Activated CD4-positive, alpha-beta T cell treated with anti-CD3 and anti-CD28 coated beads for 36 hours (primary cell): ENCODE measurements at regions not wholly inside any gene's neighbourhood (a gene's known extent, or its start where the extent isn't known, plus 50 kb on each side); places are given as distances from the start of the nearest gene placed in this dataset.
"Not testable (repeated sequence)": the region's sequence is repeated elsewhere in the genome, so short reads cannot be mapped to it uniquely, and the experiment has no call there.

Experiments
- ATAC-seq: fragments of 200-7000 bp; cut with Tn5 transposase; one replicate; pipeline ENCODE4 v1.10.0; 2021; ENCODE audit warnings: mild to moderate bottlenecking, moderate library complexity
- CTCF ChIA-PET: fragments of 350-600 bp; sonication (Branson Sonifier 250); formaldehyde crosslinking; loops from one replicate; lab custom pipeline; 2021; ENCODE audit warnings: antibody characterized with exemption; lab: Charles Lee
- POLR2A ChIA-PET: fragments of 350-600 bp; sonication (Branson Sonifier 250); formaldehyde crosslinking; loops from one replicate; lab custom pipeline; 2021; ENCODE audit warnings: antibody characterized with exemption, inconsistent platforms; lab: Charles Lee
- DNase-seq: peaks from one replicate; pipeline ENCODE4 v3.0.0-alpha.2; 2020
- H3K27ac Mint-ChIP-seq: one replicate; pipeline ENCODE4 v1.8.0; 2021; ENCODE audit warnings: mixed read lengths
- H3K27me3 Mint-ChIP-seq: one replicate; pipeline ENCODE4 v1.8.0; 2021; ENCODE audit warnings: mixed read lengths
- H3K36me3 Mint-ChIP-seq: one replicate; pipeline ENCODE4 v1.8.0; 2021; ENCODE audit warnings: low read depth, mixed read lengths
- H3K4me1 Mint-ChIP-seq: one replicate; pipeline ENCODE4 v1.8.0; 2021; ENCODE audit warnings: mixed read lengths
- H3K4me3 Mint-ChIP-seq: one replicate; pipeline ENCODE4 v1.8.0; 2021; ENCODE audit warnings: mild to moderate bottlenecking, moderate library complexity, mixed read lengths
- H3K9me3 Mint-ChIP-seq: one replicate; pipeline ENCODE4 v1.8.0; 2021; ENCODE audit warnings: low read depth, mixed read lengths
- intact Hi-C, 2 experiments: fragments of 100-400 bp; cut with DNase I in 1 of 2; cut with micrococcal nuclease in 1 of 2; formaldehyde crosslinking; loops; one replicate each; pipeline versions ENCODE4 v1.14.2 to v1.15.1; 2022 to 2024; cut with DNase I, micrococcal nuclease

GRCh38 chr5:67963789-67964519, 251.6 kb upstream of the PIK3R1 start:
- intact Hi-C loops, result no loop called here
- CTCF ChIA-PET, result no interaction called here
- H3K4me3 Mint-ChIP-seq, result no peak overlapping the region
- no peak overlapping the region for H3K27ac Mint-ChIP-seq
- no peaks in the 10 kb centered on the region for H3K4me1 Mint-ChIP-seq
- ATAC-seq (no peak), DNase-seq (no peak)
- POLR2A ChIA-PET, result no interaction called here
- no peaks in the 10 kb centered on the region for H3K27me3 Mint-ChIP-seq
- H3K36me3 Mint-ChIP-seq, result no peaks in the 10 kb centered on the region
- no peaks in the 10 kb centered on the region for H3K9me3 Mint-ChIP-seq

GRCh38 chr5:67960939-67961338, 254.6 kb upstream of the PIK3R1 start:
- ATAC-seq, result no peak
- intact Hi-C loops, result no loop called here
- H3K4me3 Mint-ChIP-seq, result no peak overlapping the region
- no peaks in the 10 kb centered on the region for H3K9me3 Mint-ChIP-seq
- H3K4me1 Mint-ChIP-seq, result no peaks in the 10 kb centered on the region
- DNase-seq, result no peak
- no peaks in the 10 kb centered on the region for H3K36me3 Mint-ChIP-seq
- POLR2A ChIA-PET, result no interaction called here
- H3K27me3 Mint-ChIP-seq, result no peaks in the 10 kb centered on the region
- H3K27ac Mint-ChIP-seq, result no peak overlapping the region
- CTCF ChIA-PET, result interaction anchor here (1.2 kb wide), 1 partner anchor 10 kb away, joined by 3 read pairs; no protein-coding TSS in a partner anchor

- H3K4me1 Mint-ChIP-seq, result no peaks in the 10 kb centered on the region
- no peaks in the 10 kb centered on the region for H3K36me3 Mint-ChIP-seq
- H3K4me3 Mint-ChIP-seq, result no peak overlapping the region
- intact Hi-C loops, result no loop called here
- ChIA-PET POLR2A (no interaction called here), CTCF (no interaction called here)
- ATAC-seq (no peak), DNase-seq (no peak)
- no peak overlapping the region for H3K27ac Mint-ChIP-seq
- no peaks in the 10 kb centered on the region for H3K9me3 Mint-ChIP-seq
- H3K27me3 Mint-ChIP-seq, result no peaks in the 10 kb centered on the region
Observed at GRCh38 chr5:67957374-67957773, 258.2 kb upstream of the PIK3R1 start.

- POLR2A ChIA-PET, result no interaction called here
- Mint-ChIP-seq H3K4me3 (no peak overlapping the region), H3K9me3 (no peaks in the 10 kb centered on the region), H3K36me3 (no peaks in the 10 kb centered on the region), H3K27me3 (no peaks in the 10 kb centered on the region), H3K4me1 (no peaks in the 10 kb centered on the region), H3K27ac (no peak overlapping the region)
- intact Hi-C loops, result no loop called here
- ATAC-seq (no peak), DNase-seq (no peak)
- CTCF ChIA-PET, result interaction anchor here (0.7 kb wide), 1 partner anchor 104 kb away, joined by 3 read pairs; no protein-coding TSS in a partner anchor
Observed at GRCh38 chr5:67954351-67954750, 261.2 kb upstream of the PIK3R1 start.

GRCh38 chr5:67942421-67942820, 273.1 kb upstream of the PIK3R1 start:
- no peaks in the 10 kb centered on the region for H3K9me3 Mint-ChIP-seq
- H3K36me3 Mint-ChIP-seq, result no peaks in the 10 kb centered on the region
- no peak overlapping the region for H3K27ac Mint-ChIP-seq
- H3K4me1 Mint-ChIP-seq, result no peaks in the 10 kb centered on the region
- H3K4me3 Mint-ChIP-seq, result no peak overlapping the region
- intact Hi-C loops, result no loop called here
- no peak for ATAC-seq
- H3K27me3 Mint-ChIP-seq, result peaks cover under 1% of the 10 kb centered on the region
- no peak for DNase-seq
- ChIA-PET CTCF (no interaction called here), POLR2A (no interaction called here)

GRCh38 chr5:67941614-67942401, 273.7 kb upstream of the PIK3R1 start:
- Mint-ChIP-seq H3K4me3 (no peak overlapping the region), H3K27ac (no peak overlapping the region), H3K4me1 (no peaks in the 10 kb centered on the region), H3K36me3 (no peaks in the 10 kb centered on the region), H3K27me3 (no peaks in the 10 kb centered on the region), H3K9me3 (no peaks in the 10 kb centered on the region)
- ATAC-seq (no peak), DNase-seq (no peak)
- POLR2A ChIA-PET, result no interaction called here
- intact Hi-C loops, result no loop called here
- CTCF ChIA-PET, result interaction anchor here (0.6 kb wide), 1 partner anchor 39 kb away, joined by 3 read pairs; no protein-coding TSS in a partner anchor

GRCh38 chr5:67935908-67936566, 279.5 kb upstream of the PIK3R1 start:
- no peak overlapping the region for H3K27ac Mint-ChIP-seq
- H3K36me3 Mint-ChIP-seq, result no peaks in the 10 kb centered on the region
- ChIA-PET POLR2A (interaction anchor here (0.6 kb wide), 1 partner anchor 19 kb away, joined by 3 read pairs; no protein-coding TSS in a partner anchor), CTCF (interaction anchor here (0.6 kb wide), 1 partner anchor 105 kb away, joined by 3 read pairs; no protein-coding TSS in a partner anchor)
- no peak overlapping the region for H3K4me3 Mint-ChIP-seq
- no peaks in the 10 kb centered on the region for H3K4me1 Mint-ChIP-seq
- no peak for DNase-seq
- ATAC-seq, result no peak
- H3K9me3 Mint-ChIP-seq, result no peaks in the 10 kb centered on the region
- intact Hi-C loops, result no loop called here
- H3K27me3 Mint-ChIP-seq, result no peaks in the 10 kb centered on the region

GRCh38 chr5:67934976-67935375, 280.6 kb upstream of the PIK3R1 start:
- DNase-seq, result no peak
- Mint-ChIP-seq H3K36me3 (no peaks in the 10 kb centered on the region), H3K27ac (no peak overlapping the region), H3K4me3 (no peak overlapping the region), H3K9me3 (no peaks in the 10 kb centered on the region), H3K4me1 (no peaks in the 10 kb centered on the region), H3K27me3 (no peaks in the 10 kb centered on the region)
- ATAC-seq, result no peak
- POLR2A ChIA-PET, result no interaction called here
- intact Hi-C loops, result no loop called here
- CTCF ChIA-PET, result interaction anchor here (0.6 to 0.9 kb wide), 2 partner anchors 16 to 104 kb away, joined by 3 read pairs; no protein-coding TSS in a partner anchor

GRCh38 chr5:67925511-67925910, 290.0 kb upstream of the PIK3R1 start:
- H3K27ac Mint-ChIP-seq, result no peak overlapping the region
- H3K36me3 Mint-ChIP-seq, result no peaks in the 10 kb centered on the region
- intact Hi-C loops, result no loop called here
- ATAC-seq (no peak), DNase-seq (no peak)
- no peaks in the 10 kb centered on the region for H3K4me1 Mint-ChIP-seq
- CTCF ChIA-PET, result no interaction called here
- POLR2A ChIA-PET, result no interaction called here
- H3K4me3 Mint-ChIP-seq, result no peak overlapping the region
- peaks cover 2% of the 10 kb centered on the region for H3K27me3 Mint-ChIP-seq
- H3K9me3 Mint-ChIP-seq, result no peaks in the 10 kb centered on the region

- CTCF ChIA-PET, result no interaction called here
Observed at GRCh38 chr5:67921004-67921601, 294.5 kb upstream of the PIK3R1 start.

GRCh38 chr5:67919532-67919931, 296.0 kb upstream of the PIK3R1 start:
- H3K36me3 Mint-ChIP-seq, ATAC-seq, H3K4me1 Mint-ChIP-seq, H3K27me3 Mint-ChIP-seq, intact Hi-C loops, H3K27ac Mint-ChIP-seq, DNase-seq, H3K4me3 Mint-ChIP-seq, H3K9me3 Mint-ChIP-seq, CTCF ChIA-PET, POLR2A ChIA-PET: not testable (repeated sequence)

More at GRCh38 chr5:67921004-67921601, 294.5 kb upstream of the PIK3R1 start:
- H3K4me3 Mint-ChIP-seq, result no peak overlapping the region
- H3K9me3 Mint-ChIP-seq, result peaks cover 4% of the 10 kb centered on the region
- ATAC-seq, result no peak
- H3K36me3 Mint-ChIP-seq, result no peaks in the 10 kb centered on the region
- H3K27ac Mint-ChIP-seq, result no peak overlapping the region
- no peaks in the 10 kb centered on the region for H3K4me1 Mint-ChIP-seq
- POLR2A ChIA-PET, result no interaction called here
- DNase-seq, result no peak
- intact Hi-C loops, result no loop called here
- peaks cover 2% of the 10 kb centered on the region for H3K27me3 Mint-ChIP-seq
